ENCODE measurements at regions not wholly inside any gene's neighbourhood (a gene's known extent, or its start where the extent isn't known, plus 50 kb on each side); places are given as distances from the start of the nearest gene placed in this dataset.

GRCh38 chr9:1536522-1537170 lies 478.5 kb upstream of the SMARCA2 start:
- TF ChIP-seq CTCF (IDR thresholded peaks at IDR 0.05 in 4 of 5, conservative IDR thresholded peaks at IDR 0.05 in 1 of 5) (no peak), POLR2A (IDR thresholded peaks at IDR 0.05) (no peak)
- ATAC-seq (no peak), DNase-seq (no peak)
- H3K27me3 ChIP-seq = no peaks in the 10 kb centered on the region
- intact Hi-C loops (cut with DNase I; ENCODE audit: low total_unique reads) = no loop called here
- no peaks in the 10 kb centered on the region for H3K4me1 ChIP-seq
- in situ Hi-C loops (cut with MboI; ENCODE audit: low sequenced_read_pairs in 4 of 4) = no loop called here
- no peaks in the 10 kb centered on the region for H3K36me3 ChIP-seq
- H3K4me3 ChIP-seq = no peak overlapping the region
- H3K9me3 ChIP-seq = no peaks in the 10 kb centered on the region
- H3K27ac ChIP-seq = no peak overlapping the region

- no peak for TF ChIP-seq POLR2A (IDR thresholded peaks at IDR 0.05)
- no peak for TF ChIP-seq CTCF (IDR thresholded peaks at IDR 0.05 in 4 of 5, conservative IDR thresholded peaks at IDR 0.05 in 1 of 5)
- Histone ChIP-seq H3K4me3 (no peak overlapping the region), H3K27ac (no peak overlapping the region), H3K4me1 (no peaks in the 10 kb centered on the region), H3K9me3 (no peaks in the 10 kb centered on the region), H3K27me3 (no peaks in the 10 kb centered on the region), H3K36me3 (no peaks in the 10 kb centered on the region)
- intact Hi-C loops (cut with DNase I; ENCODE audit: low total_unique reads) (no loop called here), in situ Hi-C loops (cut with MboI; ENCODE audit: low sequenced_read_pairs in 4 of 4) (no loop called here)
- ATAC-seq (no peak), DNase-seq (no peak)
Measured at GRCh38 chr9:1538301-1538700, 476.8 kb upstream of the SMARCA2 start.

- Histone ChIP-seq H3K4me3 (no peak overlapping the region), H3K4me1 (no peaks in the 10 kb centered on the region), H3K36me3 (no peaks in the 10 kb centered on the region), H3K27ac (no peak overlapping the region), H3K9me3 (no peaks in the 10 kb centered on the region), H3K27me3 (no peaks in the 10 kb centered on the region)
- in situ Hi-C loops (cut with MboI; ENCODE audit: low sequenced_read_pairs in 4 of 4) = no loop called here
- DNase-seq = no peak
- ATAC-seq = no peak
- intact Hi-C loops (cut with DNase I; ENCODE audit: low total_unique reads) = no loop called here
- no peak for TF ChIP-seq POLR2A (IDR thresholded peaks at IDR 0.05)
- no peak for TF ChIP-seq CTCF (IDR thresholded peaks at IDR 0.05 in 4 of 5, conservative IDR thresholded peaks at IDR 0.05 in 1 of 5)
Measured at GRCh38 chr9:1539216-1539615, 475.9 kb upstream of the SMARCA2 start.

GRCh38 chr9:1550636-1551035 lies 464.5 kb upstream of the SMARCA2 start:
- ATAC-seq = no peak
- intact Hi-C loops (cut with DNase I; ENCODE audit: low total_unique reads) (no loop called here), in situ Hi-C loops (cut with MboI; ENCODE audit: low sequenced_read_pairs in 4 of 4) (no loop called here)
- Histone ChIP-seq H3K4me1 (no peaks in the 10 kb centered on the region), H3K36me3 (no peaks in the 10 kb centered on the region), H3K27me3 (no peaks in the 10 kb centered on the region), H3K27ac (no peak overlapping the region), H3K9me3 (no peaks in the 10 kb centered on the region), H3K4me3 (no peak overlapping the region)
- TF ChIP-seq CTCF (IDR thresholded peaks at IDR 0.05 in 4 of 5, conservative IDR thresholded peaks at IDR 0.05 in 1 of 5) (no peak), POLR2A (IDR thresholded peaks at IDR 0.05) (no peak)
- no peak for DNase-seq
